ENCODE measurements at regions not wholly inside any gene's neighbourhood (a gene's known extent, or its start where the extent isn't known, plus 50 kb on each side); places are given as distances from the start of the nearest gene placed in this dataset.

GRCh38 chr1:18032172-18032859 is 75.3 kb upstream of the IGSF21 start:
- no peak overlapping the region for H3K4me3 ChIP-seq (ENCODE audit: low read depth, low read length)
- TF ChIP-seq CTCF (IDR thresholded peaks at IDR 0.05; ENCODE audit: insufficient read depth, low read length), result no peak
- DNase-seq (ENCODE audit: low read depth), result no peak

GRCh38 chr1:18035145-18035544 is 72.5 kb upstream of the IGSF21 start:
- TF ChIP-seq CTCF (IDR thresholded peaks at IDR 0.05; ENCODE audit: insufficient read depth, low read length), result no peak
- H3K4me3 ChIP-seq (ENCODE audit: low read depth, low read length), result no peak overlapping the region
- no peak for DNase-seq (ENCODE audit: low read depth)

DNA sequence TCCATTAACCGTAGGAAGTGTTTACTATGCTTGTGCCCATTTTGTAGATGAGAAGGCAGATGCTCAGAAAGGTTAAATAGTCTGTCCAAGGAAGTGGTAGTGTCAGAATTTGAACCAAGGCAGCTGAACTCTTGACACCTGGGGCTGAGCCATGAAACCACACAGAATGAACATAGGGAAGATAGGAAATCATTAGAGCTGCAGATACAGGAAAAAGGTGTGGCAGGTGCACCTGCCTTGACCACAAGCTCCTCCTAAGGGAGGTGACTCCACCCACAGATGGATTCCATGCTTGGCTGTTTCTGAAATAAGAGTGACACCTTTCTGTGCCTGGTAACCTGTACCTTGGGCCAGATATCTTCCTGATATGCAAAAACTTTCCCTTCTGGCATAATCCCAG is 69.9 kb upstream of the IGSF21 start:
- DNase-seq (ENCODE audit: low read depth), result no peak
- no peak overlapping the region for H3K4me3 ChIP-seq (ENCODE audit: low read depth, low read length)
- no peak for TF ChIP-seq CTCF (IDR thresholded peaks at IDR 0.05; ENCODE audit: insufficient read depth, low read length)

DNA sequence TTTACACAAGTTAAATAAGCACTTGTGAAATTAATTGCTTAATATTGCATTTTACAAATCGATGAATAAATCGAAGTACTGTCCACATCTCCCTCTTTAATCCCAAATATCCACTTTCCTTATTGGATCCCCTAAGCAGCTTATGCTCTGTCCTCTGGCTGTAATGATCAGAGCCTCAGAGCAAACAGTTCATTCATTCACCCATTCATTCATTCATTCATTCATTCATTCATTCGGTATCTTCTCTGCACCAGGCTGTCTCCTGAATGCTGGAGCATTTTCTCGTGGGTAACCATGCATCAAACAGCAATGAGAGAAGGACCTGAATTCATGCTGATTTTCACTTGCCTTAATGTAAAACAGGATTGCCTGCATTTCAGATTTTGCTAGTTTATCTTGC is 69.5 kb upstream of the IGSF21 start:
- no peak overlapping the region for H3K4me3 ChIP-seq (ENCODE audit: low read depth, low read length)
- no peak for TF ChIP-seq CTCF (IDR thresholded peaks at IDR 0.05; ENCODE audit: insufficient read depth, low read length)
- DNase-seq (ENCODE audit: low read depth), result no peak

DNA sequence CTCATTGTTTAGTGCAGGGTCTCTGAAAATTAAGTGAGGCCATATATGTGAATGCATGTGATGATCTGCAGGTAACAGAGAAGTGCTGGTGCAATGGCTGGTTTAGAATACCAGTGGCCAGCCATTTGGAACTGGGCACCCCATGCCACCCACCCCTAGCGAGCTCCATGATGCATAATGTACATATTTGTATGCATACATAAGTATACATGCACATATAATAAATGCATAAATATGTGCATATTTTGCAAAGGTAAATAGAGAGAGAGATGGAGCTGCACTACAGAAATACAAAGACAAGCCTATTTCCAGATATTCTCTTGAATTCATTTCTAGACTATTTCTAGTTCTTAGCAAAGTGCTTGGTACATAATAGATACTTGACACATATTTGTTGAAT is 68.5 kb upstream of the IGSF21 start:
- no peak overlapping the region for H3K4me3 ChIP-seq (ENCODE audit: low read depth, low read length)
- no peak for DNase-seq (ENCODE audit: low read depth)
- TF ChIP-seq CTCF (IDR thresholded peaks at IDR 0.05; ENCODE audit: insufficient read depth, low read length), result no peak

GRCh38 chr1:18041102-18041501 is 66.5 kb upstream of the IGSF21 start:
- no peak for TF ChIP-seq CTCF (IDR thresholded peaks at IDR 0.05; ENCODE audit: insufficient read depth, low read length)
- no peak overlapping the region for H3K4me3 ChIP-seq (ENCODE audit: low read depth, low read length)
- DNase-seq (ENCODE audit: low read depth), result no peak

Data from fibroblast of the aortic adventitia (primary cell).